SU-DHL-6 (cell line): ENCODE measurements at regions not wholly inside any gene's neighbourhood (a gene's known extent, or its start where the extent isn't known, plus 50 kb on each side); places are given as distances from the start of the nearest gene placed in this dataset.

ENCODE experiments used
- H2AFZ ChIP-seq: fragments of 200-600 bp; sonication (generic); 2 replicates; pipeline ENCODE4 v1.6.1; 2014; ENCODE audit warnings: low read depth, mild to moderate bottlenecking, moderate library complexity, mixed read lengths, antibody characterized with exemption, low read length; ENCODE audit not compliant: severe bottlenecking
- H3F3A ChIP-seq: fragments of 200-600 bp; shearing (Covaris generic); 2 replicates; pipeline ENCODE4 v1.6.0; 2016; ENCODE audit warnings: antibody characterized with exemption, mild to moderate bottlenecking; ENCODE audit not compliant: insufficient read depth
- H3K27ac ChIP-seq: fragments of 200-600 bp; sonication (generic); 2 replicates; pipeline ENCODE4 v1.5.1; 2016; ENCODE audit warnings: low read depth, mild to moderate bottlenecking, low read length, moderate library complexity, mixed read lengths
- H3K27me3 ChIP-seq: fragments of 200-600 bp; sonication (generic), shearing (Covaris generic); 2 replicates; pipeline ENCODE4 v1.6.0; 2014; ENCODE audit warnings: mild to moderate bottlenecking, low read length
- H3K36me3 ChIP-seq: fragments of 200-600 bp; sonication (generic); 2 replicates; pipeline ENCODE4 v1.6.1; 2014; ENCODE audit warnings: mild to moderate bottlenecking, low read length, mixed read lengths
- H3K4me2 ChIP-seq: fragments of 300-600, 200-600 bp; shearing (Covaris generic), sonication (generic); 2 replicates; pipeline ENCODE4 v1.6.0; 2014; ENCODE audit warnings: low read length, low read depth, mild to moderate bottlenecking; ENCODE audit not compliant: poor library complexity, severe bottlenecking
- H3K4me3 ChIP-seq: fragments of 200-600 bp; sonication (generic); 2 replicates; pipeline ENCODE4 v1.5.1; 2014; ENCODE audit warnings: antibody characterized with exemption, low read length, mild to moderate bottlenecking, mixed read lengths; ENCODE audit not compliant: insufficient read depth, poor library complexity, severe bottlenecking
- H3K79me2 ChIP-seq: fragments of 200-600 bp; sonication (generic); 2 replicates; pipeline ENCODE4 v1.6.1; 2014; ENCODE audit warnings: mild to moderate bottlenecking, low read length, moderate library complexity; ENCODE audit not compliant: insufficient read depth
- H3K9ac ChIP-seq: fragments of 200-600 bp; sonication (generic); 2 replicates; pipeline ENCODE4 v1.7.0; 2014; ENCODE audit warnings: mild to moderate bottlenecking, low read length
- H3K9me2 ChIP-seq: fragments of 200-600 bp; sonication (generic); replicated peaks from 2 replicates; pipeline ENCODE4 v1.6.1; 2014; ENCODE audit warnings: low read length; ENCODE audit not compliant: insufficient read depth
- H3K9me3 ChIP-seq: fragments of 200-600 bp; sonication (generic); 2 replicates; pipeline ENCODE4 v1.6.1; 2014; ENCODE audit warnings: low read length, mixed read lengths; ENCODE audit not compliant: insufficient read depth
- H4K20me1 ChIP-seq: fragments of 200-600 bp; sonication (generic); 2 replicates; pipeline ENCODE4 v1.6.1; 2014; ENCODE audit warnings: low read depth, mild to moderate bottlenecking, antibody characterized with exemption, low read length, moderate library complexity, mixed read lengths
- CTCF ChIP-seq: fragments of 200-600 bp; sonication (generic); IDR thresholded peaks from one replicate; pipeline ENCODE4 v1.5.1; 2017; ENCODE audit warnings: antibody characterized with exemption, mild to moderate bottlenecking, low read length, moderate library complexity; ENCODE audit not compliant: insufficient read depth, poor library complexity, severe bottlenecking
- EZH2phosphoT487 ChIP-seq: fragments of 200-600 bp; sonication (generic), shearing (Covaris generic); conservative IDR thresholded peaks from 2 replicates; pipeline ENCODE4 v1.6.1; 2018; ENCODE audit warnings: mild to moderate bottlenecking, antibody characterized with exemption, low read length, moderate library complexity, mixed read lengths

GRCh38 chr1:189941922-189942321, 535.7 kb downstream of the BRINP3 start:
- H3K27ac ChIP-seq, result no peak overlapping the region
- no peak overlapping the region for H3K4me3 ChIP-seq
- H3F3A ChIP-seq, result no peaks in the 10 kb centered on the region
- H3K9me2 ChIP-seq, result no peaks in the 10 kb centered on the region
- H3K9me3 ChIP-seq, result no peaks in the 10 kb centered on the region
- H3K36me3 ChIP-seq, result no peaks in the 10 kb centered on the region
- no peak for TF ChIP-seq EZH2phosphoT487
- no peaks in the 10 kb centered on the region for H4K20me1 ChIP-seq
- no peaks in the 10 kb centered on the region for H3K27me3 ChIP-seq
- no peak overlapping the region for H3K9ac ChIP-seq
- no peak overlapping the region for H2AFZ ChIP-seq
- no peaks in the 10 kb centered on the region for H3K79me2 ChIP-seq
- H3K4me2 ChIP-seq, result no peak overlapping the region

- Histone ChIP-seq H3F3A (no peaks in the 10 kb centered on the region), H3K9ac (no peak overlapping the region), H2AFZ (peak overlapping the region; percentile 12), H3K27ac (no peak overlapping the region), H3K27me3 (no peaks in the 10 kb centered on the region), H3K9me2 (no peaks in the 10 kb centered on the region), H3K36me3 (no peaks in the 10 kb centered on the region), H3K79me2 (no peaks in the 10 kb centered on the region), H4K20me1 (no peaks in the 10 kb centered on the region), H3K9me3 (no peaks in the 10 kb centered on the region), H3K4me2 (no peak overlapping the region), H3K4me3 (no peak overlapping the region)
- TF ChIP-seq EZH2phosphoT487 (no peak), CTCF (no peak)
These were observed 518.9 kb downstream of the BRINP3 start for GRCh38 chr1:189958756-189959155.

GRCh38 chr1:189960769-189961168, 516.9 kb downstream of the BRINP3 start:
- no peaks in the 10 kb centered on the region for H3K27me3 ChIP-seq
- no peaks in the 10 kb centered on the region for H4K20me1 ChIP-seq
- no peaks in the 10 kb centered on the region for H3K9me3 ChIP-seq
- no peak overlapping the region for H3K9ac ChIP-seq
- no peaks in the 10 kb centered on the region for H3K79me2 ChIP-seq
- H3K9me2 ChIP-seq, result no peaks in the 10 kb centered on the region
- H3K4me3 ChIP-seq, result no peak overlapping the region
- TF ChIP-seq CTCF (no peak), EZH2phosphoT487 (no peak)
- no peaks in the 10 kb centered on the region for H3K36me3 ChIP-seq
- H3K4me2 ChIP-seq, result no peak overlapping the region
- no peaks in the 10 kb centered on the region for H3F3A ChIP-seq
- H3K27ac ChIP-seq, result no peak overlapping the region
- no peak overlapping the region for H2AFZ ChIP-seq

- no peaks in the 10 kb centered on the region for H3K9me3 ChIP-seq
- no peaks in the 10 kb centered on the region for H4K20me1 ChIP-seq
- H3K4me3 ChIP-seq, result no peak overlapping the region
- H3K9me2 ChIP-seq, result no peaks in the 10 kb centered on the region
- H3K79me2 ChIP-seq, result no peaks in the 10 kb centered on the region
- H3K27me3 ChIP-seq, result no peaks in the 10 kb centered on the region
- no peak overlapping the region for H2AFZ ChIP-seq
- no peak overlapping the region for H3K9ac ChIP-seq
- no peak overlapping the region for H3K4me2 ChIP-seq
- no peak for TF ChIP-seq EZH2phosphoT487
- no peak for TF ChIP-seq CTCF
- no peaks in the 10 kb centered on the region for H3K36me3 ChIP-seq
- no peak overlapping the region for H3K27ac ChIP-seq
- no peaks in the 10 kb centered on the region for H3F3A ChIP-seq
These were observed 515.5 kb downstream of the BRINP3 start for GRCh38 chr1:189962181-189962580.
